Mammary epithelial cell (primary cell): ENCODE measurements at regions not wholly inside any gene's neighbourhood (a gene's known extent, or its start where the extent isn't known, plus 50 kb on each side); places are given as distances from the start of the nearest gene placed in this dataset.

ENCODE experiments used
- CTCF ChIP-seq, 2 donors: IDR thresholded peaks in 1 of 2; conservative IDR thresholded peaks in 1 of 2; 2 replicates each; pipeline ENCODE4 v1.5.1; 2011 to 2012; ENCODE audit warnings: inconsistent platforms in 2 of 2, low read length in 2 of 2, mild to moderate bottlenecking in 2 of 2, control low read depth in 1 of 2, low read depth in 1 of 2; ENCODE audit not compliant: insufficient read depth in 1 of 2; ENCODE audit errors: extremely low read depth in 1 of 2
- EZH2 ChIP-seq: IDR thresholded peaks from 2 replicates; pipeline ENCODE4 v1.6.1; 2012; ENCODE audit warnings: low read length, inconsistent platforms, borderline replicate concordance

GRCh38 chr1:219342836-219343235, 169.2 kb downstream of the LYPLAL1 start:
- TF ChIP-seq EZH2 (no peak), CTCF (conservative IDR thresholded peaks at IDR 0.05 in 1 of 2, IDR thresholded peaks at IDR 0.05 in 1 of 2; ENCODE audit: extremely low read depth in 1 of 2, insufficient read depth in 1 of 2, low read depth in 1 of 2, low read length in 2 of 2) (no peak)
